ENCODE measurements at regions not wholly inside any gene's neighbourhood (a gene's known extent, or its start where the extent isn't known, plus 50 kb on each side); places are given as distances from the start of the nearest gene placed in this dataset.

- peak; percentile 77 to 83 for DNase-seq (ENCODE audit: low read depth in 2 of 2)
- Histone ChIP-seq H4K20me1 (ENCODE audit: control insufficient read depth, extremely low read depth, insufficient read depth, low read length) (no peaks in the 10 kb centered on the region), H3K27me3 (ENCODE audit: control insufficient read depth, insufficient read depth, low read length) (no peaks in the 10 kb centered on the region), H3K4me3 (replicated peaks in 1 of 4; ENCODE audit: control extremely low read depth in 1 of 4, insufficient read depth in 1 of 4, low read depth in 3 of 4, low read length in 4 of 4) (peak overlapping the region; percentile 37 to 56 (median 44)), H3K9ac (ENCODE audit: insufficient read depth, low read length) (peak overlapping the region; percentile 42), H3K36me3 (ENCODE audit: control insufficient read depth, insufficient read depth, low read length) (no peaks in the 10 kb centered on the region), H3K27ac (ENCODE audit: insufficient read depth, low read length) (peak overlapping the region; percentile 70), H3K79me2 (ENCODE audit: control insufficient read depth, insufficient read depth, low read length) (no peaks in the 10 kb centered on the region), H3K4me1 (ENCODE audit: control insufficient read depth, extremely low read depth, insufficient read depth, low read length) (peaks cover 13% of the 10 kb centered on the region), H2AFZ (ENCODE audit: low read length) (peak overlapping the region; percentile 48), H3K9me3 (ENCODE audit: control insufficient read depth, insufficient read depth, low read depth, low read length) (no peaks in the 10 kb centered on the region), H3K4me2 (ENCODE audit: extremely low read depth, insufficient read depth, low read length) (peak overlapping the region; percentile 79)
- no peak for TF ChIP-seq CTCF (conservative IDR thresholded peaks at IDR 0.05 in 1 of 2, IDR thresholded peaks at IDR 0.05 in 1 of 2; ENCODE audit: low read depth in 1 of 2, low read length in 2 of 2)
- no peak for TF ChIP-seq EZH2 (IDR thresholded peaks at IDR 0.05; ENCODE audit: low read length, missing control alignments)
Measured at GRCh38 chr9:129550199-129550839, 70.6 kb downstream of the C9orf50 start.

- Histone ChIP-seq H3K27ac (ENCODE audit: insufficient read depth, low read length) (no peak overlapping the region), H3K79me2 (ENCODE audit: control insufficient read depth, insufficient read depth, low read length) (no peaks in the 10 kb centered on the region), H3K4me1 (ENCODE audit: control insufficient read depth, extremely low read depth, insufficient read depth, low read length) (peaks cover 13% of the 10 kb centered on the region), H4K20me1 (ENCODE audit: control insufficient read depth, extremely low read depth, insufficient read depth, low read length) (no peaks in the 10 kb centered on the region), H3K27me3 (ENCODE audit: control insufficient read depth, insufficient read depth, low read length) (no peaks in the 10 kb centered on the region), H3K36me3 (ENCODE audit: control insufficient read depth, insufficient read depth, low read length) (no peaks in the 10 kb centered on the region), H3K9ac (ENCODE audit: insufficient read depth, low read length) (peak overlapping the region; percentile 55), H2AFZ (ENCODE audit: low read length) (no peak overlapping the region), H3K4me3 (replicated peaks in 1 of 4; ENCODE audit: control extremely low read depth in 1 of 4, insufficient read depth in 1 of 4, low read depth in 3 of 4, low read length in 4 of 4) (peak overlapping the region in 2 of 4 experiments; percentile 40 to 56), H3K9me3 (ENCODE audit: control insufficient read depth, insufficient read depth, low read depth, low read length) (no peaks in the 10 kb centered on the region), H3K4me2 (ENCODE audit: extremely low read depth, insufficient read depth, low read length) (peak overlapping the region; percentile 62)
- DNase-seq (ENCODE audit: low read depth in 2 of 2): peak; percentile 52 to 66
- TF ChIP-seq CTCF (conservative IDR thresholded peaks at IDR 0.05 in 1 of 2, IDR thresholded peaks at IDR 0.05 in 1 of 2; ENCODE audit: low read depth in 1 of 2, low read length in 2 of 2) (no peak), EZH2 (IDR thresholded peaks at IDR 0.05; ENCODE audit: low read length, missing control alignments) (no peak)
Measured at GRCh38 chr9:129549684-129550083, 71.2 kb downstream of the C9orf50 start.

GRCh38 chr9:129549139-129549538 lies 71.8 kb downstream of the C9orf50 start:
- H3K9me3 ChIP-seq (ENCODE audit: control insufficient read depth, insufficient read depth, low read depth, low read length): no peaks in the 10 kb centered on the region
- peak overlapping the region; percentile 62 for H3K4me2 ChIP-seq (ENCODE audit: extremely low read depth, insufficient read depth, low read length)
- no peak overlapping the region for H3K27ac ChIP-seq (ENCODE audit: insufficient read depth, low read length)
- TF ChIP-seq CTCF (conservative IDR thresholded peaks at IDR 0.05 in 1 of 2, IDR thresholded peaks at IDR 0.05 in 1 of 2; ENCODE audit: low read depth in 1 of 2, low read length in 2 of 2): no peak
- no peak for TF ChIP-seq EZH2 (IDR thresholded peaks at IDR 0.05; ENCODE audit: low read length, missing control alignments)
- peak in 1 of 2 donors; percentile 20 for DNase-seq (ENCODE audit: low read depth in 2 of 2)
- H3K36me3 ChIP-seq (ENCODE audit: control insufficient read depth, insufficient read depth, low read length): no peaks in the 10 kb centered on the region
- H3K27me3 ChIP-seq (ENCODE audit: control insufficient read depth, insufficient read depth, low read length): no peaks in the 10 kb centered on the region
- H4K20me1 ChIP-seq (ENCODE audit: control insufficient read depth, extremely low read depth, insufficient read depth, low read length): no peaks in the 10 kb centered on the region
- peak overlapping the region in 1 of 4 experiments; percentile 56 for H3K4me3 ChIP-seq (replicated peaks in 1 of 4; ENCODE audit: control extremely low read depth in 1 of 4, insufficient read depth in 1 of 4, low read depth in 3 of 4, low read length in 4 of 4)
- H3K79me2 ChIP-seq (ENCODE audit: control insufficient read depth, insufficient read depth, low read length): no peaks in the 10 kb centered on the region
- no peak overlapping the region for H3K9ac ChIP-seq (ENCODE audit: insufficient read depth, low read length)
- H3K4me1 ChIP-seq (ENCODE audit: control insufficient read depth, extremely low read depth, insufficient read depth, low read length): peaks cover 13% of the 10 kb centered on the region
- H2AFZ ChIP-seq (ENCODE audit: low read length): peak overlapping the region; percentile 4

Data from fibroblast of lung (primary cell).